ENCODE measurements at regions not wholly inside any gene's neighbourhood (a gene's known extent, or its start where the extent isn't known, plus 50 kb on each side); places are given as distances from the start of the nearest gene placed in this dataset.

DNA sequence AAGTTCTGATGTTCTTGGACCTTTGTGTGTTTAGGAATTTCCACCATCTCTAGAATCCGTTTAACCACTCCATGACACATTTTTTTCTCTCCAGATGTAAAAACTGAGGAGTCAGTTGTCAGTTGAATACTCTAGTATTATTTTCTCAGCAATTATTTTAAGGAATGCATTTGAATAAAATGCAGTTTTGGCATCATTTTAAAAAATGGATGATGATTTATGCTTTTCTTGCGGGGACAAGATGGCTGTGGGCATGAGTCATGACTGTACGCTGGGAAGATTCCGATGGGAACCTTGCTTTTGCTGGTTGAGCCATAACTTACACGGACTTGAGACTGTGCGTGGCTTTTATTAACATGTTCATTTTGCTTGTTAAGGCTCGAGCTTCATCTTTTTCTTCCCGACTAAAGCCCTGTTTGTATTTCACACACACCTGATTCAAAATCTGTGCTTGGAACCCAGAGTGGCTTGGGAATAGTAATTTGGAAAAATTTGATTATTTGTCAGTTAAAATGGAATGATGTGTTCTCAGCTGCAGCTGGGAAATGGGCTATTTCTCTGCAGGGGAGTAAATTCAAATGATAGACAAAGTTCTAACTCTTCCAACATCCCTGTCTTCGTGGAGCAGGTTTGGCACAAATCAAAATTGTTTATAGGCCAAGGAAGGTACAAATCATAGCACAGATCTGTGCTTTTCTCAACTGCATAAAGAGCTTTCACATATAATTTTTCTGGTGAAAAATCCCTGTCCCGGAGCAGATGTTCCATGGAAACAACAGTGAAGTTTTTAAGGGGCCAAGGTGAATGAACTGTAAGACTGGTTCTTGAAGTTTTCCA, 470.5 kb upstream of the JAG1 start:
- H3K36me3 ChIP-seq (ENCODE audit: control insufficient read depth in 1 of 2, insufficient read depth in 2 of 2, low read length in 2 of 2): no peaks in the 10 kb centered on the region

More for the DNA sequence above, 470.5 kb upstream of the JAG1 start:
- H3K27ac ChIP-seq (ENCODE audit: low read depth, low read length): no peak overlapping the region
- DNase-seq (ENCODE audit: low read depth, low spot score) (no peak), ATAC-seq (no peak)
- H3K9ac ChIP-seq (ENCODE audit: low read length): no peak overlapping the region
- no peaks in the 10 kb centered on the region for H3K9me2 ChIP-seq (ENCODE audit: insufficient read depth)
- ChIA-PET POLR2A (no interaction called here), CTCF (no interaction called here), RAD21 (ENCODE audit: low non-redundant PET in 1 of 2, low total read pairs in 2 of 2, uncharacterized antibody in 2 of 2, unreplicated experiment in 2 of 2) (no interaction called here)
- intact Hi-C loops (cut with micrococcal nuclease): no loop called here
- H3K27me3 ChIP-seq (ENCODE audit: insufficient read depth, low read length): no peaks in the 10 kb centered on the region
- no peaks in the 10 kb centered on the region for H3K4me1 ChIP-seq (ENCODE audit: control insufficient read depth in 1 of 2, insufficient read depth in 2 of 2, low read length in 2 of 2)
- no peak overlapping the region for H3K4me3 ChIP-seq (replicated peaks in 1 of 2; ENCODE audit: low read depth in 1 of 2, low read length in 2 of 2)
- no peak overlapping the region for H2AFZ ChIP-seq (ENCODE audit: low read depth, low read length, poor library complexity, severe bottlenecking)
- H3K4me2 ChIP-seq (ENCODE audit: low read length): no peak overlapping the region
- no peaks in the 10 kb centered on the region for H4K20me1 ChIP-seq (ENCODE audit: insufficient read depth)
- TF ChIP-seq, protein P1, sequence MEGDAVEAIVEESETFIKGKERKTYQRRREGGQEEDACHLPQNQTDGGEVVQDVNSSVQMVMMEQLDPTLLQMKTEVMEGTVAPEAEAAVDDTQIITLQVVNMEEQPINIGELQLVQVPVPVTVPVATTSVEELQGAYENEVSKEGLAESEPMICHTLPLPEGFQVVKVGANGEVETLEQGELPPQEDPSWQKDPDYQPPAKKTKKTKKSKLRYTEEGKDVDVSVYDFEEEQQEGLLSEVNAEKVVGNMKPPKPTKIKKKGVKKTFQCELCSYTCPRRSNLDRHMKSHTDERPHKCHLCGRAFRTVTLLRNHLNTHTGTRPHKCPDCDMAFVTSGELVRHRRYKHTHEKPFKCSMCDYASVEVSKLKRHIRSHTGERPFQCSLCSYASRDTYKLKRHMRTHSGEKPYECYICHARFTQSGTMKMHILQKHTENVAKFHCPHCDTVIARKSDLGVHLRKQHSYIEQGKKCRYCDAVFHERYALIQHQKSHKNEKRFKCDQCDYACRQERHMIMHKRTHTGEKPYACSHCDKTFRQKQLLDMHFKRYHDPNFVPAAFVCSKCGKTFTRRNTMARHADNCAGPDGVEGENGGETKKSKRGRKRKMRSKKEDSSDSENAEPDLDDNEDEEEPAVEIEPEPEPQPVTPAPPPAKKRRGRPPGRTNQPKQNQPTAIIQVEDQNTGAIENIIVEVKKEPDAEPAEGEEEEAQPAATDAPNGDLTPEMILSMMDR (IDR thresholded peaks at IDR 0.05 in 2 of 3, conservative IDR thresholded peaks at IDR 0.05 in 1 of 3; ENCODE audit: borderline replicate concordance in 1 of 3, insufficient read depth in 1 of 3, low read depth in 2 of 3, low read length in 2 of 3): no peak
- TF ChIP-seq FOSL1 (IDR thresholded peaks at IDR 0.05; ENCODE audit: low read depth) (no peak), SIN3A (IDR thresholded peaks at IDR 0.05; ENCODE audit: low read depth) (no peak), JUND (IDR thresholded peaks at IDR 0.05) (no peak), YY1 (IDR thresholded peaks at IDR 0.05; ENCODE audit: extremely low read depth, insufficient replicate concordance, low read depth, low read length) (no peak), CEBPB (IDR thresholded peaks at IDR 0.05; ENCODE audit: low read depth) (no peak), ZFX (IDR thresholded peaks at IDR 0.05) (no peak), EZH2 (IDR thresholded peaks at IDR 0.05) (no peak), SRF (IDR thresholded peaks at IDR 0.05; ENCODE audit: low read depth) (no peak), ELF1 (IDR thresholded peaks at IDR 0.05; ENCODE audit: borderline replicate concordance, low read depth) (no peak), CBX3 (IDR thresholded peaks at IDR 0.05; ENCODE audit: low read depth) (no peak), TCF7L2 (IDR thresholded peaks at IDR 0.05; ENCODE audit: borderline replicate concordance, extremely low read depth, insufficient read depth, insufficient read length) (no peak), SP1 (IDR thresholded peaks at IDR 0.05; ENCODE audit: low read depth) (no peak), EGR1 (IDR thresholded peaks at IDR 0.05; ENCODE audit: low read depth) (no peak), POLR2A (IDR thresholded peaks at IDR 0.05; ENCODE audit: borderline replicate concordance, extremely low read depth, insufficient read depth, insufficient read length) (no peak), RAD21 (IDR thresholded peaks at IDR 0.05; ENCODE audit: low read depth) (no peak)
- TF ChIP-seq, protein P2, sequence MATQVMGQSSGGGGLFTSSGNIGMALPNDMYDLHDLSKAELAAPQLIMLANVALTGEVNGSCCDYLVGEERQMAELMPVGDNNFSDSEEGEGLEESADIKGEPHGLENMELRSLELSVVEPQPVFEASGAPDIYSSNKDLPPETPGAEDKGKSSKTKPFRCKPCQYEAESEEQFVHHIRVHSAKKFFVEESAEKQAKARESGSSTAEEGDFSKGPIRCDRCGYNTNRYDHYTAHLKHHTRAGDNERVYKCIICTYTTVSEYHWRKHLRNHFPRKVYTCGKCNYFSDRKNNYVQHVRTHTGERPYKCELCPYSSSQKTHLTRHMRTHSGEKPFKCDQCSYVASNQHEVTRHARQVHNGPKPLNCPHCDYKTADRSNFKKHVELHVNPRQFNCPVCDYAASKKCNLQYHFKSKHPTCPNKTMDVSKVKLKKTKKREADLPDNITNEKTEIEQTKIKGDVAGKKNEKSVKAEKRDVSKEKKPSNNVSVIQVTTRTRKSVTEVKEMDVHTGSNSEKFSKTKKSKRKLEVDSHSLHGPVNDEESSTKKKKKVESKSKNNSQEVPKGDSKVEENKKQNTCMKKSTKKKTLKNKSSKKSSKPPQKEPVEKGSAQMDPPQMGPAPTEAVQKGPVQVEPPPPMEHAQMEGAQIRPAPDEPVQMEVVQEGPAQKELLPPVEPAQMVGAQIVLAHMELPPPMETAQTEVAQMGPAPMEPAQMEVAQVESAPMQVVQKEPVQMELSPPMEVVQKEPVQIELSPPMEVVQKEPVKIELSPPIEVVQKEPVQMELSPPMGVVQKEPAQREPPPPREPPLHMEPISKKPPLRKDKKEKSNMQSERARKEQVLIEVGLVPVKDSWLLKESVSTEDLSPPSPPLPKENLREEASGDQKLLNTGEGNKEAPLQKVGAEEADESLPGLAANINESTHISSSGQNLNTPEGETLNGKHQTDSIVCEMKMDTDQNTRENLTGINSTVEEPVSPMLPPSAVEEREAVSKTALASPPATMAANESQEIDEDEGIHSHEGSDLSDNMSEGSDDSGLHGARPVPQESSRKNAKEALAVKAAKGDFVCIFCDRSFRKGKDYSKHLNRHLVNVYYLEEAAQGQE (IDR thresholded peaks at IDR 0.05; ENCODE audit: low read depth): no peak
- TF ChIP-seq, protein P3, sequence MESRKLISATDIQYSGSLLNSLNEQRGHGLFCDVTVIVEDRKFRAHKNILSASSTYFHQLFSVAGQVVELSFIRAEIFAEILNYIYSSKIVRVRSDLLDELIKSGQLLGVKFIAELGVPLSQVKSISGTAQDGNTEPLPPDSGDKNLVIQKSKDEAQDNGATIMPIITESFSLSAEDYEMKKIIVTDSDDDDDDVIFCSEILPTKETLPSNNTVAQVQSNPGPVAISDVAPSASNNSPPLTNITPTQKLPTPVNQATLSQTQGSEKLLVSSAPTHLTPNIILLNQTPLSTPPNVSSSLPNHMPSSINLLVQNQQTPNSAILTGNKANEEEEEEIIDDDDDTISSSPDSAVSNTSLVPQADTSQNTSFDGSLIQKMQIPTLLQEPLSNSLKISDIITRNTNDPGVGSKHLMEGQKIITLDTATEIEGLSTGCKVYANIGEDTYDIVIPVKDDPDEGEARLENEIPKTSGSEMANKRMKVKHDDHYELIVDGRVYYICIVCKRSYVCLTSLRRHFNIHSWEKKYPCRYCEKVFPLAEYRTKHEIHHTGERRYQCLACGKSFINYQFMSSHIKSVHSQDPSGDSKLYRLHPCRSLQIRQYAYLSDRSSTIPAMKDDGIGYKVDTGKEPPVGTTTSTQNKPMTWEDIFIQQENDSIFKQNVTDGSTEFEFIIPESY (IDR thresholded peaks at IDR 0.05; ENCODE audit: extremely low read depth, insufficient replicate concordance, low read length): no peak
- H3K9me3 ChIP-seq (ENCODE audit: control insufficient read depth in 1 of 2, insufficient read depth in 1 of 2, low read depth in 1 of 2, low read length in 2 of 2): no peaks in the 10 kb centered on the region
- no TSS peak for BruUV-seq (replicated peaks)
- H3K79me2 ChIP-seq (ENCODE audit: insufficient read depth, low read length): no peaks in the 10 kb centered on the region
